Kidney (tissue), 13 donors: ENCODE measurements at regions not wholly inside any gene's neighbourhood (a gene's known extent, or its start where the extent isn't known, plus 50 kb on each side); places are given as distances from the start of the nearest gene placed in this dataset.

Experiments used
- DNase-seq, 5 donors: peaks; one replicate each; pipeline ENCODE4 v3.0.0-alpha.2; 2013 to 2020
- FAIRE-seq: peaks from 2 replicates; lab custom pipeline; 2012; peaks lifted over from hg19 to GRCh38; lab: Jason Lieb, UNC
- H3K27ac ChIP-seq, 2 donors: one replicate each; pipeline ENCODE4 v1.7.0; 2013; ENCODE audit warnings: low read depth in 2 of 2, low read length in 2 of 2, inconsistent platforms in 1 of 2
- H3K27me3 ChIP-seq: one replicate; pipeline ENCODE4 v1.7.1; 2013; ENCODE audit warnings: low read length, inconsistent platforms; ENCODE audit not compliant: control insufficient read depth, insufficient read depth
- H3K36me3 ChIP-seq, 3 donors: one replicate each; pipeline versions ENCODE4 v1.7.0 to v1.7.1; 2013; ENCODE audit warnings: low read length in 3 of 3, control low read depth in 1 of 3, inconsistent platforms in 1 of 3; ENCODE audit not compliant: insufficient read depth in 3 of 3, control insufficient read depth in 2 of 3
- H3K4me1 ChIP-seq, 3 donors: one replicate each; pipeline versions ENCODE4 v1.7.0 to v1.7.1; 2013; ENCODE audit warnings: low read length in 3 of 3, inconsistent platforms in 1 of 3, low read depth in 1 of 3; ENCODE audit not compliant: control insufficient read depth in 2 of 3, insufficient read depth in 2 of 3
- H3K4me3 ChIP-seq, 3 donors: one replicate each; pipeline versions ENCODE4 v1.7.0 to v1.8.1; 2013; ENCODE audit warnings: low read length in 3 of 3, control low read depth in 1 of 3, inconsistent platforms in 1 of 3
- H3K9ac ChIP-seq, 3 donors: one replicate each; pipeline versions ENCODE4 v1.7.0 to v1.7.1; 2013; ENCODE audit warnings: low read length in 3 of 3, control low read depth in 1 of 3, inconsistent platforms in 1 of 3
- H3K9me3 ChIP-seq, 3 donors: one replicate each; pipeline versions ENCODE4 v1.7.0 to v1.7.1; 2013; ENCODE audit warnings: low read length in 3 of 3, control low read depth in 1 of 3, inconsistent platforms in 1 of 3; ENCODE audit not compliant: control insufficient read depth in 2 of 3, insufficient read depth in 1 of 3
- CTCF ChIP-seq: IDR thresholded peaks from 3 replicates; pipeline ENCODE4 v1.5.1; 2012; ENCODE audit warnings: mild to moderate bottlenecking, moderate library complexity, borderline replicate concordance; ENCODE audit not compliant: insufficient read depth; ENCODE audit errors: extremely low read depth
- intact Hi-C: fragments of 100-400 bp; cut with DNase I; formaldehyde crosslinking; loops from one replicate; pipeline ENCODE4 v1.11.1; 2022
- donor health status: control.
- donor health status: control.
- donor health status: control.
- donor health status: control.
- donor health status: control.
- donor health status: DM: yes; HTN: yes; CAD: no.
- donor health status: Normal renal cell carcinoma (clear cell type).

- TF ChIP-seq CTCF, result no peak
- Histone ChIP-seq H3K27me3 (peaks cover 8% of the 10 kb centered on the region), H3K4me1 (no peaks in the 10 kb centered on the region), H3K9ac (no peak overlapping the region), H3K27ac (no peak overlapping the region), H3K36me3 (no peaks in the 10 kb centered on the region), H3K9me3 (no peaks in the 10 kb centered on the region), H3K4me3 (no peak overlapping the region)
- peak; percentile 80 to 91 (median 83) for DNase-seq
- FAIRE-seq, result no peak
- intact Hi-C loops, result no loop called here
Measured at GRCh38 chr4:3871181-3871852, 105.1 kb downstream of the ADRA2C start.

- FAIRE-seq, result no peak
Measured at GRCh38 chr4:3871881-3872833, 106.0 kb downstream of the ADRA2C start.

DNA sequence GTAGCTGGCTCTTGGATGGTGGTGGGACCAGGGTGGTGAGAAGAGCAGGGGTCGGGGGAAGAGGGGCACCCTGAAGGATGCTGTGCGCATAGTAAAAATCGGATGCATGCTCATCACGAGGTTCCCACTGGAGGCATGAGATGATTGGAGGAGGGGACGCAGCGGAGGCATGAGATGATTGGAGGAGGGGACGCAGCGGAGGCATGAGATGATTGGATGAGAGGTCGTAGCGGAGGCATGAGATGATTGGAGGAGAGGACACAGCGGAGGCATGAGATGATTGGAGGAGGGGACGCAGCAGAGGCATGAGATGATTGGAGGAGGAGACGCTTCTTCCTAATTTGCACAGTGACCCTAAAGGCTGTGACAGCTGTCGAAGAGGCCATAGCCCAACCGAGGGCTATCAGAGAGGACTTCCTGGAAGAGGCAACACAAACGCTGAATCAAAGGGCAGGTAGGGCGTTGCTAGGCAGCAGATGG lies 106.7 kb downstream of the ADRA2C start:
- H3K4me1 ChIP-seq, result no peaks in the 10 kb centered on the region
- DNase-seq (peak in 1 of 5 donors; percentile 19), FAIRE-seq (no peak)
- H3K36me3 ChIP-seq, result no peaks in the 10 kb centered on the region
- TF ChIP-seq CTCF, result no peak
- peaks cover 0 to 2% (median 2%) of the 10 kb centered on the region in 3 donors for H3K9me3 ChIP-seq
- no peak overlapping the region for H3K4me3 ChIP-seq
- H3K27ac ChIP-seq, result no peak overlapping the region
- intact Hi-C loops, result no loop called here
- peaks cover 8% of the 10 kb centered on the region for H3K27me3 ChIP-seq
- H3K9ac ChIP-seq, result no peak overlapping the region

More at GRCh38 chr4:3871881-3872833, 106.0 kb downstream of the ADRA2C start:
- Histone ChIP-seq H3K9me3 (no peaks in the 10 kb centered on the region), H3K4me3 (no peak overlapping the region), H3K36me3 (no peaks in the 10 kb centered on the region), H3K9ac (no peak overlapping the region), H3K4me1 (no peaks in the 10 kb centered on the region), H3K27me3 (peaks cover 8% of the 10 kb centered on the region), H3K27ac (no peak overlapping the region)
- peak in 2 of 5 donors; percentile 39 to 45 for DNase-seq
- TF ChIP-seq CTCF, result no peak
- intact Hi-C loops, result no loop called here
